ENCODE measurements at regions not wholly inside any gene's neighbourhood (a gene's known extent, or its start where the extent isn't known, plus 50 kb on each side); places are given as distances from the start of the nearest gene placed in this dataset.
"Not testable (repeated sequence)": the region's sequence is repeated elsewhere in the genome, so short reads cannot be mapped to it uniquely, and the experiment has no call there.

DNA sequence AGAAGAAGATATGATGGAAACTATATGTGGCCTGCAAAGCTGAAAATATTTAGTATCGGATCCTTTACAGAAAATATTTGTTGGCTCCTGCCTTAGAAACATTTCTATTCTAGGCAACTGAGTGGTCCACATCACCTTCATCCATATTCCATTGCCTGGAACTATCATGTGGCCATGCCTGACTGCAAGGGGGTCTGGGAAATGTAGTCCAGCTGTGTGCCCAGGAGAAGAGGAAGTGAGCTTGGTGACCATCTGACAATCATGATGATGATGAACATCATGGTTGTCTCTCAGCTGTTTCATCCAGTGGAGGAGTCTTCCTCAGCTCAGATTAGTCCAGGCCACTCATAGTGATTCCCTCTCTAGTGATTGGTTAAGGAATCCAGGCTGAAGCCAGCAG is 61.8 kb upstream of the IFNLR1 start:
- H3K9me3 ChIP-seq, result no peaks in the 10 kb centered on the region
- H3K27ac ChIP-seq, result peak overlapping the region; percentile 82
- H3K4me3 ChIP-seq (ENCODE audit: low read depth in 1 of 2, low read length in 1 of 2), result no peak overlapping the region
- H3K27me3 ChIP-seq, result no peaks in the 10 kb centered on the region
- H3K4me1 ChIP-seq (ENCODE audit: control insufficient read depth in 1 of 2, insufficient read depth in 1 of 2, low read depth in 1 of 2, low read length in 1 of 2), result peaks cover 44 to 48% of the 10 kb centered on the region in 2 experiments
- TF ChIP-seq, protein P1, sequence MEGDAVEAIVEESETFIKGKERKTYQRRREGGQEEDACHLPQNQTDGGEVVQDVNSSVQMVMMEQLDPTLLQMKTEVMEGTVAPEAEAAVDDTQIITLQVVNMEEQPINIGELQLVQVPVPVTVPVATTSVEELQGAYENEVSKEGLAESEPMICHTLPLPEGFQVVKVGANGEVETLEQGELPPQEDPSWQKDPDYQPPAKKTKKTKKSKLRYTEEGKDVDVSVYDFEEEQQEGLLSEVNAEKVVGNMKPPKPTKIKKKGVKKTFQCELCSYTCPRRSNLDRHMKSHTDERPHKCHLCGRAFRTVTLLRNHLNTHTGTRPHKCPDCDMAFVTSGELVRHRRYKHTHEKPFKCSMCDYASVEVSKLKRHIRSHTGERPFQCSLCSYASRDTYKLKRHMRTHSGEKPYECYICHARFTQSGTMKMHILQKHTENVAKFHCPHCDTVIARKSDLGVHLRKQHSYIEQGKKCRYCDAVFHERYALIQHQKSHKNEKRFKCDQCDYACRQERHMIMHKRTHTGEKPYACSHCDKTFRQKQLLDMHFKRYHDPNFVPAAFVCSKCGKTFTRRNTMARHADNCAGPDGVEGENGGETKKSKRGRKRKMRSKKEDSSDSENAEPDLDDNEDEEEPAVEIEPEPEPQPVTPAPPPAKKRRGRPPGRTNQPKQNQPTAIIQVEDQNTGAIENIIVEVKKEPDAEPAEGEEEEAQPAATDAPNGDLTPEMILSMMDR (IDR thresholded peaks at IDR 0.05), result no peak
- no peaks in the 10 kb centered on the region for H3K36me3 ChIP-seq

DNA sequence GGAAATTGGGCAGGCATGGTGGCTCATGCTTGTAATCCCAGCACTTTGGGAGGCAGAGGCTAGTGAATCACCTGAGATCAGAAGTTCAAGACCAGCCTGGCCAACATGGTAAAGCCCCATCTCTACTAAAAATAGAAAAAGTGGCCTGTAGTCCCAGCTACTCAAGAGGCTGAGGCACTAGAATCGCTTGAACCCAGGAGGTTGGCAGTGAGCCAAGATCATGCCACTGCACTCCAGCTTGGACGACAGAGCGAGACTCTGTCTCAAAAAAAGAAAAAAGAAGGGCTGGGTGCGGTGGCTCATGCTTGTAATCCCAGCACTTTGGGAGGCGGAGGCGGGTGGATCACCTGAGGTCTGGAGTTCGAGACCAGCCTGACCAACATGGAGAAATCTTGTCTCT is 60.2 kb upstream of the IFNLR1 start:
- H3K9me3 ChIP-seq; H3K27ac ChIP-seq; H3K36me3 ChIP-seq; H3K4me3 ChIP-seq (ENCODE audit: low read depth in 1 of 2, low read length in 1 of 2); H3K27me3 ChIP-seq: not testable (repeated sequence)
- peaks cover 29 to 33% of the 10 kb centered on the region in 2 experiments for H3K4me1 ChIP-seq (ENCODE audit: control insufficient read depth in 1 of 2, insufficient read depth in 1 of 2, low read depth in 1 of 2, low read length in 1 of 2)

DNA sequence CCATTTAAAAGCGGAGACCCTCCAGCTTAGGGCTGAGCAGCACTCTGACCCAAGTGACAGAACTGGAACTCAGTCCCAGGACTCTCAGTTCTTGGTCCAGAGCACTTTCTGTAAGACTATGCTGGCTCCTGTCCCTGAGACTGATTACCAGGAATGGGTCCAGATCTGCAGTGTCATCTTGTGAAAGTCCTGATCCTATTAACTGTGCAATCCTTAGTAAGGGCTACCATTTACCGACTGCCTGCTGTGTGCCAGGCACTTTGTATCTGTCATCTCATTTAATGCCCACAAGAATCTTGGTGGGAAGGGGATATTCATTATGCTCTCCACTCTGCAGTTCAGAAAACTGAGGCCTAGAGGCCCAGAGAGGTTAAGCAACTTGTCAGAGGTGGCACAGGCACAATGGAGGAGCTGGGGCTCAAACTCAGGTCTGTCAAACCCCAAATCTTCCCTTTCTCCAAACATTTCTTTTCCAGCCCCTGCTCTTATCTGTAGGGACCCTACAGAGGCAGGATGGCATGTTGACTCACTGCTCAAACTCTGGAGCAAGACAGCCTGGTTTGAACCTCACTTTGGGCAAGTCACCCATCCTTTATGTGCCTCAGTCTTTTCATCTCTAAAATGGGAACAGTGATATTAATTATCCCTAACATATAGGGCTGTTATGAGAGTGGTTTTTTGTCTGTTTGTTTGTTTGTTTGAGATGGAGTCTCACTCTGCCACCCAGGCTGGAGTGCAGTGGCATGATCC is 57.6 kb upstream of the IFNLR1 start:
- Histone ChIP-seq H3K4me3 (ENCODE audit: low read depth in 1 of 2, low read length in 1 of 2) (no peak overlapping the region), H3K27me3 (no peaks in the 10 kb centered on the region), H3K4me1 (ENCODE audit: control insufficient read depth in 1 of 2, insufficient read depth in 1 of 2, low read depth in 1 of 2, low read length in 1 of 2) (peaks cover 15 to 16% of the 10 kb centered on the region in 2 experiments), H3K27ac (no peak overlapping the region), H3K9me3 (no peaks in the 10 kb centered on the region), H3K36me3 (no peaks in the 10 kb centered on the region)
- TF ChIP-seq, protein P1 (IDR thresholded peaks at IDR 0.05), result no peak

DNA sequence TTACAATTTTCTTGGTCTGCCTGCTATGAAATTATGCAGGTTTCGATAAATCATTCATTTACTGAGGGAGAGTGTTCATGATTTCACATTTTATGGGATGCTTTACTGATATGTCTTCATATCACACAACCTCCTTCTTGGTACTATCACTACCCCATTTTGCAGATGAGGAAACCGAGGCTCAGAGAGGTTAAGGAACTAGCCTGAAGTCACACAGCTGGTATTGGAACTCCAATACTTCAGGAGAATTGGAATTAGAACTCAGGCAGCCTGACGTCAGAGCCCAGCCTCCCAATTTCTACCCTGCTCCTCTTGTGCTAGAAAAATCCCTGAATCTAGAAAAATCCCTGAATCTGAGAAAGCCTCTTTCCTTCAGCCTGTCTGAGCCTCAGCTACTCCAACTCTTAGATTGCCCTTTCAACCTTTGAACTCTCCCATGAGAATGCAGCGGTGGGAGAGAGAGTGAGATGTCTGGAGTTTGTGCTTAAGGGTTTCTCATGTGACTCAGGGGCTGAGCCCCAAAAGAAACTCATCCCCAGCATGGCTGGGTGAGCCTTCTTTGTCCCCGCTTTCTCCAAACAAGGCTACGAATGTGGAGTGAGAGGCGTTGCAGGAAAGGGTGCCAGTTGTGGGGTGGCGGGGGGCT is 50.8 kb upstream of the IFNLR1 start:
- Histone ChIP-seq H3K27ac (no peak overlapping the region), H3K27me3 (no peaks in the 10 kb centered on the region), H3K9me3 (no peaks in the 10 kb centered on the region), H3K4me1 (ENCODE audit: control insufficient read depth in 1 of 2, insufficient read depth in 1 of 2, low read depth in 1 of 2, low read length in 1 of 2) (no peaks in the 10 kb centered on the region), H3K36me3 (no peaks in the 10 kb centered on the region), H3K4me3 (ENCODE audit: low read depth in 1 of 2, low read length in 1 of 2) (no peak overlapping the region)
- TF ChIP-seq, protein P1 (IDR thresholded peaks at IDR 0.05), result no peak

DNA sequence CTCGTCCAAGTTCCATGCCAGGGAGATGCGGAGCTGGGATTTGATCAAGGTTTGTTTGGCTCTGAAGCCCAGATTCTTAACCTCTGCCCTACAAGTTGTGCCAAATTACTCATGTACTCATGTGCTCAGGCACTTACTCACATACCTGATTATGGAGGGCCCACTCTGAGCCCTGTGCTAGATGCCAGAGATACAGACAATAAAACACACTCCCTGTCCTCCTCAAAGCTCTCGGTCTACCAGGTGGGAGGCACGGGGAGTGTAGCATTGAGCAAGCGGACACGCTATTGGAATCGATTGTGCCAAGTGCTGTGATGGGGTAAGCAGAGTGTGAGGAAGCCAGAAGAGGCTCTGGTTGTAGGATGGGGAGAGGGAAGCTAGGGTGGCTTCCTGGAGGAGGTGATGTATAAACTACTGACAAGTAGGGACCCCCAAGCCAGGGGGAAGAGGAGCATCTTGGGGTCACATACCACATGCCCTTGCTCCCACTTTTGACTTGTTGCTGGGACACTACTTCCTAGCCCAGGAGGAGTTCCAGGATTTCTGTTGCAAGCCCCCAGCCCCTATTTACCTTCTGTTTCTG is 49.8 kb upstream of the IFNLR1 start:
- no peaks in the 10 kb centered on the region for H3K27me3 ChIP-seq
- H3K27ac ChIP-seq, result no peak overlapping the region
- H3K9me3 ChIP-seq, result no peaks in the 10 kb centered on the region
- TF ChIP-seq, protein P1 (IDR thresholded peaks at IDR 0.05), result no peak
- no peaks in the 10 kb centered on the region for H3K4me1 ChIP-seq (ENCODE audit: control insufficient read depth in 1 of 2, insufficient read depth in 1 of 2, low read depth in 1 of 2, low read length in 1 of 2)
- H3K36me3 ChIP-seq, result no peaks in the 10 kb centered on the region
- H3K4me3 ChIP-seq (ENCODE audit: low read depth in 1 of 2, low read length in 1 of 2), result no peak overlapping the region
